ENCODE measurements at regions not wholly inside any gene's neighbourhood (a gene's known extent, or its start where the extent isn't known, plus 50 kb on each side); places are given as distances from the start of the nearest gene placed in this dataset.
"Not testable (repeated sequence)": the region's sequence is repeated elsewhere in the genome, so short reads cannot be mapped to it uniquely, and the experiment has no call there.

- DNase-seq, result no peak
These were observed 256.5 kb upstream of the CBLB start for GRCh38 chr3:106125321-106125720.

- DNase-seq, result no peak
These were observed 257.4 kb upstream of the CBLB start for GRCh38 chr3:106126067-106126845.

GRCh38 chr3:106126846-106127235 is 258.0 kb upstream of the CBLB start:
- no peak for DNase-seq

GRCh38 chr3:106129939-106130338 is 261.1 kb upstream of the CBLB start:
- DNase-seq, result no peak

- no peak for DNase-seq
These were observed 261.8 kb upstream of the CBLB start for GRCh38 chr3:106130384-106131198.

GRCh38 chr3:106135451-106136160 is 266.8 kb upstream of the CBLB start:
- no peak for DNase-seq

- DNase-seq, result no peak
These were observed 271.0 kb upstream of the CBLB start for GRCh38 chr3:106139826-106140225.

GRCh38 chr3:106140431-106140830 is 271.6 kb upstream of the CBLB start:
- DNase-seq, result no peak

- DNase-seq, result no peak
These were observed 275.2 kb upstream of the CBLB start for GRCh38 chr3:106144030-106144429.

GRCh38 chr3:106148440-106149082 is 279.7 kb upstream of the CBLB start:
- not testable (repeated sequence) for DNase-seq

- no peak for DNase-seq
These were observed 288.6 kb upstream of the CBLB start for GRCh38 chr3:106157411-106157810.

GRCh38 chr3:106160396-106160795 is 291.6 kb upstream of the CBLB start:
- DNase-seq, result no peak

- peak; percentile 33 for DNase-seq
These were observed 292.4 kb upstream of the CBLB start for GRCh38 chr3:106161246-106161645.

- DNase-seq, result no peak
These were observed 298.9 kb upstream of the CBLB start for GRCh38 chr3:106167728-106168127.

GRCh38 chr3:106168962-106169750 is 300.3 kb upstream of the CBLB start:
- no peak for DNase-seq

GRCh38 chr3:106170636-106171035 is 301.8 kb upstream of the CBLB start:
- no peak for DNase-seq

- no peak for DNase-seq
These were observed 303.3 kb upstream of the CBLB start for GRCh38 chr3:106172101-106172500.

GRCh38 chr3:106172780-106173179 is 304.0 kb upstream of the CBLB start:
- no peak for DNase-seq

- no peak for DNase-seq
These were observed 306.5 kb upstream of the CBLB start for GRCh38 chr3:106175276-106175675.

- no peak for DNase-seq
These were observed 307.9 kb upstream of the CBLB start for GRCh38 chr3:106176734-106177133.

GRCh38 chr3:106182950-106183511 is 314.2 kb upstream of the CBLB start:
- DNase-seq, result no peak

All from NCI-H1092 treated with DMSO at 0.1 percent for 48 hours (cell line).